ENCODE measurements at regions not wholly inside any gene's neighbourhood (a gene's known extent, or its start where the extent isn't known, plus 50 kb on each side); places are given as distances from the start of the nearest gene placed in this dataset.

DNA sequence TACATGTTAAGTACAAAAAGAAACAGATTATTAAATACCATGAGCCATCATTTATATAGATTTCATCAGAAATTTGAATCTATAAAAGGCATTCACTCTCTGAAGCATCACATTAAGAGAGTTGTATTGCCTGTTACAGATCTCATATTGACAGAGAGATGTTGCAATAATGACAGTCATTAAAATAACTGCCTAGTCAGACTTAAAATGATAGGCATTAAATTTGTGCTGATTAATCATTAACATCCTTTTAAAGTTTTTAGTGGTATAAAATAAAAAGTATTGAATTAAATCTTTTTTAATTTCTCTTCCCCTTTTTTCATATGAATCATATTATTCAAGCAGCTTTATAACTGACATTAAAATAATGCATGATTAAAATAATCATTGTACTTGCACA is 404.9 kb upstream of the FAM174A start (continued):
- TF ChIP-seq, protein P1, sequence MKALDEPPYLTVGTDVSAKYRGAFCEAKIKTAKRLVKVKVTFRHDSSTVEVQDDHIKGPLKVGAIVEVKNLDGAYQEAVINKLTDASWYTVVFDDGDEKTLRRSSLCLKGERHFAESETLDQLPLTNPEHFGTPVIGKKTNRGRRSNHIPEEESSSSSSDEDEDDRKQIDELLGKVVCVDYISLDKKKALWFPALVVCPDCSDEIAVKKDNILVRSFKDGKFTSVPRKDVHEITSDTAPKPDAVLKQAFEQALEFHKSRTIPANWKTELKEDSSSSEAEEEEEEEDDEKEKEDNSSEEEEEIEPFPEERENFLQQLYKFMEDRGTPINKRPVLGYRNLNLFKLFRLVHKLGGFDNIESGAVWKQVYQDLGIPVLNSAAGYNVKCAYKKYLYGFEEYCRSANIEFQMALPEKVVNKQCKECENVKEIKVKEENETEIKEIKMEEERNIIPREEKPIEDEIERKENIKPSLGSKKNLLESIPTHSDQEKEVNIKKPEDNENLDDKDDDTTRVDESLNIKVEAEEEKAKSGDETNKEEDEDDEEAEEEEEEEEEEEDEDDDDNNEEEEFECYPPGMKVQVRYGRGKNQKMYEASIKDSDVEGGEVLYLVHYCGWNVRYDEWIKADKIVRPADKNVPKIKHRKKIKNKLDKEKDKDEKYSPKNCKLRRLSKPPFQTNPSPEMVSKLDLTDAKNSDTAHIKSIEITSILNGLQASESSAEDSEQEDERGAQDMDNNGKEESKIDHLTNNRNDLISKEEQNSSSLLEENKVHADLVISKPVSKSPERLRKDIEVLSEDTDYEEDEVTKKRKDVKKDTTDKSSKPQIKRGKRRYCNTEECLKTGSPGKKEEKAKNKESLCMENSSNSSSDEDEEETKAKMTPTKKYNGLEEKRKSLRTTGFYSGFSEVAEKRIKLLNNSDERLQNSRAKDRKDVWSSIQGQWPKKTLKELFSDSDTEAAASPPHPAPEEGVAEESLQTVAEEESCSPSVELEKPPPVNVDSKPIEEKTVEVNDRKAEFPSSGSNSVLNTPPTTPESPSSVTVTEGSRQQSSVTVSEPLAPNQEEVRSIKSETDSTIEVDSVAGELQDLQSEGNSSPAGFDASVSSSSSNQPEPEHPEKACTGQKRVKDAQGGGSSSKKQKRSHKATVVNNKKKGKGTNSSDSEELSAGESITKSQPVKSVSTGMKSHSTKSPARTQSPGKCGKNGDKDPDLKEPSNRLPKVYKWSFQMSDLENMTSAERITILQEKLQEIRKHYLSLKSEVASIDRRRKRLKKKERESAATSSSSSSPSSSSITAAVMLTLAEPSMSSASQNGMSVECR (CRISPR knock-in tag; IDR thresholded peaks at IDR 0.05; ENCODE audit: borderline replicate concordance), result no peak
- TF ChIP-seq CREM (CRISPR knock-in tag; IDR thresholded peaks at IDR 0.05), result no peak

DNA sequence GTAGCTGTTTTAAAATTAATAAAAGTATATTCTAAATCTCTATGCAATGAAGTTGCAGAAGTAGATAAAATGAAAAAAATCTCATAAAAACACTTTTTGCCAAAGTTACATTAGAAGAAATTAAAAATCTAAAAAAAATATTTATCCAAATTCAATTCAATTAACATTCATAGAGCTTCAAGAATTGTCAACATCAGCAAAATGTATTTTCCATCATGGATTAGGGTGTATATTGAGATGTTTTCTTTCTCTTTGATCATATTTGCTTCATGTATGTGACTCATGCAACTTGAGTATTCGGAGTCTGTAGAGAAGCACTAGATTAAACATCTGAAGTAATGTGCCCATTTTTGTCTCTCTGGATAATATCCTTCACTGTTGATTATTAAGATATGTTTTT is 415.3 kb upstream of the FAM174A start:
- Mint-ChIP-seq H3K4me3 (no peak overlapping the region), H3K9me3 (no peaks in the 10 kb centered on the region), H3K4me1 (peaks cover 6% of the 10 kb centered on the region), H3K27me3 (ENCODE audit: low read depth) (no peaks in the 10 kb centered on the region), H3K27ac (no peak overlapping the region), H3K36me3 (no peaks in the 10 kb centered on the region)
- DNase-seq (ENCODE audit: low spot score) (no peak), ATAC-seq (no peak)
- TF ChIP-seq, protein P2, sequence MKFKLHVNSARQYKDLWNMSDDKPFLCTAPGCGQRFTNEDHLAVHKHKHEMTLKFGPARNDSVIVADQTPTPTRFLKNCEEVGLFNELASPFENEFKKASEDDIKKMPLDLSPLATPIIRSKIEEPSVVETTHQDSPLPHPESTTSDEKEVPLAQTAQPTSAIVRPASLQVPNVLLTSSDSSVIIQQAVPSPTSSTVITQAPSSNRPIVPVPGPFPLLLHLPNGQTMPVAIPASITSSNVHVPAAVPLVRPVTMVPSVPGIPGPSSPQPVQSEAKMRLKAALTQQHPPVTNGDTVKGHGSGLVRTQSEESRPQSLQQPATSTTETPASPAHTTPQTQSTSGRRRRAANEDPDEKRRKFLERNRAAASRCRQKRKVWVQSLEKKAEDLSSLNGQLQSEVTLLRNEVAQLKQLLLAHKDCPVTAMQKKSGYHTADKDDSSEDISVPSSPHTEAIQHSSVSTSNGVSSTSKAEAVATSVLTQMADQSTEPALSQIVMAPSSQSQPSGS (CRISPR knock-in tag; IDR thresholded peaks at IDR 0.05; ENCODE audit: borderline replicate concordance, low read depth), result no peak
- no peak for TF ChIP-seq JAZF1 (CRISPR knock-in tag; IDR thresholded peaks at IDR 0.05)
- TF ChIP-seq, protein P3, sequence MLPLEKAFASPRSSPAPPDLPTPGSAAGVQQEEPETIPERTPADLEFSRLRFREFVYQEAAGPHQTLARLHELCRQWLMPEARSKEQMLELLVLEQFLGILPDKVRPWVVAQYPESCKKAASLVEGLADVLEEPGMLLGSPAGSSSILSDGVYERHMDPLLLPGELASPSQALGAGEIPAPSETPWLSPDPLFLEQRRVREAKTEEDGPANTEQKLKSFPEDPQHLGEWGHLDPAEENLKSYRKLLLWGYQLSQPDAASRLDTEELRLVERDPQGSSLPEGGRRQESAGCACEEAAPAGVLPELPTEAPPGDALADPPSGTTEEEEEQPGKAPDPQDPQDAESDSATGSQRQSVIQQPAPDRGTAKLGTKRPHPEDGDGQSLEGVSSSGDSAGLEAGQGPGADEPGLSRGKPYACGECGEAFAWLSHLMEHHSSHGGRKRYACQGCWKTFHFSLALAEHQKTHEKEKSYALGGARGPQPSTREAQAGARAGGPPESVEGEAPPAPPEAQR (CRISPR knock-in tag; IDR thresholded peaks at IDR 0.05), result no peak
- TF ChIP-seq, protein P4, sequence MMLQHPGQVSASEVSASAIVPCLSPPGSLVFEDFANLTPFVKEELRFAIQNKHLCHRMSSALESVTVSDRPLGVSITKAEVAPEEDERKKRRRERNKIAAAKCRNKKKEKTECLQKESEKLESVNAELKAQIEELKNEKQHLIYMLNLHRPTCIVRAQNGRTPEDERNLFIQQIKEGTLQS (CRISPR knock-in tag; conservative IDR thresholded peaks at IDR 0.05), result no peak
- POLR2A ChIA-PET, result no interaction called here
- CTCF ChIA-PET, result no interaction called here

DNA sequence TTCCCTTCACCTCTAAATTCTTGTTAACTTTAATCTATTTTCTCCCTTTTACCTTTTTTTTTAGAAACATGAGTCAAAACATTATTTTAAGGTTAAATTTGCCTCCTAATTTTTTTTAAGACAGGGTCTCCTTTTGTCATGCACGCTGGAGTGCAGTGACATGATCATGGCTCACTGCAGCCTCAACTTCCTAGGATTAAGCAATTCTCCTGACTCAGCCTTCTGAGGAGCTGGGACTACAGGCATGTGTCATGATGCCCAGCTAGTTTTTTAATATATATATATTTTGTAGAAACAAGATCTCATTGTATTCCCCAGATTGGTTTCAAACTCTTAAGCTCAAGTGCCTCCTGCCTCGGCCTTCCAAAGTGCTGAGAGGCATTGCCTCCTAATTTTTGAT is 424.7 kb upstream of the FAM174A start:
- no peaks in the 10 kb centered on the region; the same call in none of the 2 replicates for H3K27me3 Mint-ChIP-seq (ENCODE audit: low read depth)
- no peak overlapping the region for H3K27ac Mint-ChIP-seq
- H3K9me3 Mint-ChIP-seq, result peaks cover 52% of the 10 kb centered on the region
- no peak overlapping the region for H3K4me3 Mint-ChIP-seq
- POLR2A ChIA-PET, result no interaction called here
- DNase-seq (ENCODE audit: low spot score), result no peak
- peaks cover 19% of the 10 kb centered on the region for H3K36me3 Mint-ChIP-seq
- TF ChIP-seq ZNF121 (CRISPR knock-in tag; IDR thresholded peaks at IDR 0.05) (no peak), ZNF423 (CRISPR knock-in tag; IDR thresholded peaks at IDR 0.05) (no peak)
- TF ChIP-seq, protein P2 (CRISPR knock-in tag; IDR thresholded peaks at IDR 0.05; ENCODE audit: borderline replicate concordance, low read depth), result no peak
- TF ChIP-seq, protein P5, sequence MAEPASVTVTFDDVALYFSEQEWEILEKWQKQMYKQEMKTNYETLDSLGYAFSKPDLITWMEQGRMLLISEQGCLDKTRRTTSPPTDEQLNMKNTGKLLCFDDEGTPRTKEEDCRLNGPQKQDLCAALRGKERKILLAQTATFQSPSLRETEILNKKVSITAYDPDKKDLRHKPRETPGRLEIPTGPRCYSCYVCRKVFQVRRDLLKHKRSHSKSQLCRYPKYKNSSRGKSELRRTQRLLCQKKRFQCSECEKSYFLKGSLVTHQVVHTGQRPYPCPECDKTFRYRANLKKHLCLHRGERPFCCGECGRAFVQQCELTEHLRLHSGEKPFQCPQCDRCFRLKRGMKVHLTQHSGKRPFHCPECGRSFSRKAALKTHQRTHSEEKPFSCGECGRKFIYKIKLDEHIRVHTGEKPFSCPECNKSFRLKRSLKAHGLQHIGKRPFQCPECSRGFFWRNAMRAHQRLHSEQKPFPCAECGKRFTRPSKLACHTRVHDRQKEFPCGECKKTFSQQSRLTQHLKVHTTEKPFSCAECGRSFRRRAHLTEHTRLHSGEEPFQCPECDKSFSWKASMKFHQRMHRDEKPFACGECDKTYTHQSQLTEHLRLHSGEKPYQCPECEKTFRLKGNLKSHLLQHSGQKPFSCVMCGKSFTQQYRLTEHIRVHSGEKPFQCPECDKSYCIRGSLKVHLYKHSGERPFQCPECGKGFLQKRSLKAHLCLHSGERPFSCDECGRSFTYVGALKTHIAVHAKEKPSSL (CRISPR knock-in tag; conservative IDR thresholded peaks at IDR 0.05), result no peak
- TF ChIP-seq, protein P6, sequence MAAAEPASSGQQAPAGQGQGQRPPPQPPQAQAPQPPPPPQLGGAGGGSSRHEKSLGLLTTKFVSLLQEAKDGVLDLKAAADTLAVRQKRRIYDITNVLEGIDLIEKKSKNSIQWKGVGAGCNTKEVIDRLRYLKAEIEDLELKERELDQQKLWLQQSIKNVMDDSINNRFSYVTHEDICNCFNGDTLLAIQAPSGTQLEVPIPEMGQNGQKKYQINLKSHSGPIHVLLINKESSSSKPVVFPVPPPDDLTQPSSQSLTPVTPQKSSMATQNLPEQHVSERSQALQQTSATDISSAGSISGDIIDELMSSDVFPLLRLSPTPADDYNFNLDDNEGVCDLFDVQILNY (CRISPR knock-in tag; IDR thresholded peaks at IDR 0.05), result no peak
- CTCF ChIA-PET, result no interaction called here
- no peak for ATAC-seq
- H3K4me1 Mint-ChIP-seq, result no peaks in the 10 kb centered on the region

All from WTC11 (cell line).